NCI-H2196 treated with DMSO at 0.1 percent for 48 hours (cell line): ENCODE measurements at regions not wholly inside any gene's neighbourhood (a gene's known extent, or its start where the extent isn't known, plus 50 kb on each side); places are given as distances from the start of the nearest gene placed in this dataset.
"Not testable (repeated sequence)": the region's sequence is repeated elsewhere in the genome, so short reads cannot be mapped to it uniquely, and the experiment has no call there.

Experiments used
- DNase-seq: peaks from one replicate; lab custom pipeline; 2025; ENCODE audit not compliant: unreplicated experiment; lab: John Stamatoyannopoulos, UW

DNA sequence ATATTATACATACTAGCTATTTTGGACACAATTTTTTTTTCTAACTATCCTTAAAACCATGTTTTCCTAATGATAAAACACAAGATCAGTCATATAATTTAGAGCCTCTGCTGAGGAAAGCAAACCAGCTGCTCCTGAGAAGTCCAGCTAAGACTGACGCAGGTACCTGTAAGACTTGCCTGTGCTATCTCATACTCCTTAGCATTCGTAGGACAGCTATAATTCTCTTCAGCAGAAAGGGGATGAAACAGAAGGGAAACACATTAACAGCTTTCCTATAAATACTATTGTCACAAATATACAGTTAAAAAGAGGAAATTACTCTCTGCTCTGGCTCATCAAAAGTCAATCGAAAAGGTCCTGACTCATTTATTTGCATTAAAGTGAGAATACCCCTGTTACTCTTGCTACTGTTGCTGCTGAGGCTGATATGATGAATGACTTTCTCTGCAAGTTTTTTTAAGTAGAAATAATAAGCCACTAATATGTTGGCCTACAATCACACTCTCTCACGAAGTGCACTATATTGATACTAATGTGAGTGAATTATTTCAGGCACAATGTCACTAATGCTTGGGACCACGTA is 757.1 kb downstream of the KCNT2 start:
- DNase-seq = no peak

DNA sequence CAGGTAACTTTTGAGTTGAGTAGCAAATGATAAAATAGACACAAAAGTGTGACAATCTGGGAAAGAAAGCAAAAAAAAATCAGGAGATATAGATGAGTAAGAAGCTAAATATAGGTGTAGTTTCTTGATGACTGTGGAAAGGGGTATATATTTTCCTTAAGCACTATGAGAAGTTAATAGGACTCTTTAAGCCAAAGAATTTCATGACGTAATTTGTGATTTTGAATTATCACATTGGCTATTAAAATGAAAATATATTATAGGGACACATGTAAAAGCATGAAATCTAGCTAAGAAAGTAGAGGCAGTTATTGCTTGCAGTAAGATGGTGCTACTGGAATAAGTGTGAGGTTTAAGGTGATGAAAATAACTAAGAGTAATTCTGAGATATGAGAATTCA is 759.1 kb downstream of the KCNT2 start:
- no peak for DNase-seq

DNA sequence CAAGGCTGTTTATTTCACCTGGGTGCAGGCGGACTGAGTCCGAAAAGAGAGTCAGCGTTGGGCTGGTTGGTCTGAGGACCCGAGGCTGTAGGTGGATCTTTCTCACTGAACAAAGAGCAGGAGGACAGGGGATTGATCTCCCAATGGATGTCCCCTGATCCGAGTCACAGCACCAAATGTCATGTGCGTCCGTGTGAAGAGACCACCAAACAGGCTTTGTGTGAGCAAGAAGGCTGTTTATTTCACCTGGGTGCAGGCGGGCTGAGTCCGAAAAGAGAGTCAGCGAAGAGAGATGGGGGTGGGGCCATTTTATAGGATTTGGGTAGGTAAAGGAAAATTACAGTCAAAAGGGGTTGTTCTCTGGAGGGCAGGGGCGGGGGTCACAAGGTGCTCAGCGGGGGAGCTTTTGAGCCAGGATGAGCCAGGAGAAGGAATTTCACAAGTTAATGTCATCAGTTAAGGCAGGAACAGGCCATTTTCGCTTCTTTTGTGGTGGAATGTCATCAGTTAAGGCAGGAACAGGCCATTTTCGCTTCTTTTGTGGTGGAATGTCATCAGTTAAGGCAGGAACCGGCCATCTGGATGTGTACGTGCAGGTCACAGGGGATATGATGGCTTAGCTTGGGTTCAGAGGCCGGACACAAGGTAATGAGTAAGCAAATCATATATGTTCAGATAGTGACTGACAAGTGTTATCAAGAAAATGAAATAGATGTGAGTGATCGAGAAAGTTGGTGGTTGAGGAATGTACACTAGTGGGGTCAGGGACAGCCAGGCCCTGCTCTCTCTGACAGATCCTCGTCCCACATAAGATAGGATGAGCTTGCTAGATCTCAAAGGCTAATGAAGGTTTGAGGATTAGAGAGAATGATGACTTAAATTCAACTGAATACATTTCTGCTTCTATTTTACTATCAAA is 760.0 kb downstream of the KCNT2 start:
- DNase-seq = not testable (repeated sequence)

DNA sequence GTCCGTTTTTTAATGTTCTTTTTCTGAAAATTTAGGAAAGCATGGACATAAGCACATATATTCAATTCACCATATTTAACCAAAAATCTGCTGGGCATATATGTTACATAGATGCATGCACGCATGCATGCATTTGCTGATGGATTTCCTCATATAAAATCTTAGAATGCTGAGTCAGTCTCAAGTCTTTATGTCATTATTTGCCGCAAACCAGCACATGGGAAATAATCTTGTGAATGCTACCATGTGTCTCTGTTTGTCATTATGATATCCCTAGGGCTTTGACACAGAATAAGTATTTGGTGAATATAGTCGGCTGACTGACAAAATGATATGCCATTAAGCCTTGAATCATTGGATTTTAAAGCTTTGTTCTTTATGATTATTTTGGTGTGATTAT is 776.5 kb downstream of the KCNT2 start:
- DNase-seq = no peak

DNA sequence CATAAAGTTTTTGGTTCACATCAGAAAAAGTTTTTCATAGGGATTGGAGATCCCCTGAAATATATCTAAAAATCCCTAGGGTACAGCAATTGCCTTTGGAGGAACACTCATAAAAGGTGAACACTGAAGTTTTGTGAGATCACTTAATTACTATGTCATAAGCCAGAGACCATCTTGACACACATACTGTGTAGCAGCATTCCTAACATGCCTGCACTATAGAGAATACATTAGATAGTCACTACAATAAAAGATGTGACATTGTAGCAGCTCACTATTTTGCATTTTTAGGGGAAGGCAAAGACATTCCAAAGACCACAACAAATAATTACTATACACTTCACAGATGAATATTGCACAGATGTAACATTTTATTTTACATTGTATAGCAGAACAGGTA is 779.9 kb downstream of the KCNT2 start:
- no peak for DNase-seq

DNA sequence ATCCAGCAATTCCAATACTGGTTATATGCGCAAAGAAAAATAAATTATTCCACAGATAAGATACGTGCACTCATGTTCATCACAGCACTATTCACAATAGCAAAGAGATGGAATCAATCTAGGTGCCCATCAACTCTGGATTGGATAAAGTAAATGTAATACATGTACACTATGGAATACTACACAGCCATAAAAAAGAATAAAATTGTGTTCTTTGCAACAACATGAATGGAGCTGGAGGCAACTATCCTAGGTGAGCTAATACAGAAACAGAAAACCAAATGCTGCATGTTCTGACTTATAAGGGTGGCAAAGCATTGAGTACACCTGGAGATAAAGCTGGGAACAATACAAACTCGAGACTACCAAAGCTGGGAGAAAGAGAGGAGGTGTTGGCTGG is 787.3 kb downstream of the KCNT2 start:
- DNase-seq = no peak

DNA sequence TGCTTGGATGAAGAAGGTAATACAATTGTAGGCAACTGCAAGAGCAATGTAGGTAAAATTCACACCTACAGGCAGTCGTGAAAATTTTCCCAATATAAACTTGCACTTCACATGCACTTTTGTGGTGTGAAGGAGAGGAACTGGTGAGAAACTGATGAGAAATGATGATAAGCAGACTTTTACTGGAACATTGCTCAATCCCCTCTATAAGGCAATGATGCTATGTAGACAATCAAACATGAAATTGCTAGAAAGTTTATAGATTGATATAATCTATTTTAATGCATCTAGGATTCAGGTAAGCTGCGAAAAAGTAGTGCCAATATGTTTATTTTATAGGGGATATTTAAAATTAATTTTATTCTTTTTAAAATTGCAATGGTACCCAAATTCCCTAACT is 802.2 kb downstream of the KCNT2 start:
- no peak for DNase-seq

DNA sequence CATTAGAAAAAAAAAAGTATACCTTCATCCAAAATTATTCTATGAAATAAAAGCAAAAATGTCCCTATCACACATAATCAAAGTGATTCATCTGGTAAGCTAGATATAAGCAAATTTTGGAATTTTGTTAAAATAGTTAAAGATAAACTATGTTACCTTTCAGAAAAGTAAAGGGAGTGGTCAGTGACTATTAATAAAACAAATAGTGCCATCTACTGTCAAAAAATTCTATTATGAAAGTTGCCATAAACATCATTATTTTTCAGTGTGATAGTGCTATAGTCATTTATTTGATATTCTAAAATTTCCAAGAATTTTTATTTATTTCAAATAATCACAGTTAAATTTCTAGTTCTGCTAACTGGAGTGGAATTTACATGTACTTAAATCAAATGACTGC is 803.7 kb downstream of the KCNT2 start:
- DNase-seq = no peak

DNA sequence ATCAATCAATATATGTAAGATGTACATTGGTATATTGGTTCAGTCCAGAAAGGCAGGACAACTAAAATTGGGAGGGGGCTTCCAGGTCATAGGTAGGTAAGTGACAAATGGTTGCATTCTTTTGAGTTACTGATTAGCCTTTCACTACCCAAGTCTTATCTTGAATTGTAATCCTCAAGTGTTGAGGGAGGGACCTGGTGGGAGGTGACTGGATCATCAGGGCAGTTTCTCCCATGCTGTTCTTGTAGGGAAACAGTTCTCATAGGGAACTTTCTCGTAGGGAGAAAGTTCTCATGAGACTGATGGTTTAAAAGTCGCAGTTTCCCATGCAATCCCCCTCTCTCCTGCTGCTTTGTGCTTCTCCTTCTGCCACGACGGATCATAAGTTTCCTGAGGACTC is 809.2 kb downstream of the KCNT2 start:
- DNase-seq = no peak

DNA sequence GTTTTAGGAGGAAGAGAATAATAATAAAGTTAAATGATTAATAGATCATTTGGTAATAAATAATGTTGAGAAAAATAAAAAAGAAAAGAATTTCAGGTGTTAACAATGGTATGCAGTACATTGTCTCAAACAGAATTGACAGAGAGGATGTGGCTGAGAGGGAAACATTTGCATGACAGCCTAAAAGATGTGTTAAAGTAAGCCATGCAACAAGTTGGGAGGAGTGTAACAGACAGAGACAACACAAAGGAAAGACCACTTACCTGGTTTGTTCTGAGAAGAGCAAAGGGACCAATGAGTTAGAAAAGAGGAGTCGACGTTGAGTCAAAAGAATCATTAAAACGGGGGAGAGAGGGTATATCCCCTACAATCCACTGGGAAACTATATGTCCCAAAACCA is 814.0 kb downstream of the KCNT2 start:
- DNase-seq = no peak

DNA sequence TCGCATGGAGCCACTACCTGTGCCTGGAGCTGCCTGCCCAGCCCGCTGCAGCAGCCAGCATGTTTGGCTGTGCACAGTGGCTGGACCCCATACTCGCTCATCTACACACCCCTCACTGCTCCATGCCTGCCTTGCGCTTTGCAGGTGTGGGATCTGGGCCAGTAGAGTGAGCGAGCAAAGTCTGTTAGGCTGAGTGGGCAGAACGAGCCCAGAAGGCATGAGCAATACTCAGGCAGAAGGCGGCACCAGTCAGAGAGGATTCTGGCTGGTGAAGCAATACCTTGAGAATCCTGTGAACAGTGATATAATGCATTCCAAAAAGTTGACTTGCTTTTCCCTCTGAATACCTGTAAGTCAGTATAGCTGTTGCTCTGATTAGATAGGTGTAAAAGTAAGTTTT is 816.4 kb downstream of the KCNT2 start:
- DNase-seq = no peak

DNA sequence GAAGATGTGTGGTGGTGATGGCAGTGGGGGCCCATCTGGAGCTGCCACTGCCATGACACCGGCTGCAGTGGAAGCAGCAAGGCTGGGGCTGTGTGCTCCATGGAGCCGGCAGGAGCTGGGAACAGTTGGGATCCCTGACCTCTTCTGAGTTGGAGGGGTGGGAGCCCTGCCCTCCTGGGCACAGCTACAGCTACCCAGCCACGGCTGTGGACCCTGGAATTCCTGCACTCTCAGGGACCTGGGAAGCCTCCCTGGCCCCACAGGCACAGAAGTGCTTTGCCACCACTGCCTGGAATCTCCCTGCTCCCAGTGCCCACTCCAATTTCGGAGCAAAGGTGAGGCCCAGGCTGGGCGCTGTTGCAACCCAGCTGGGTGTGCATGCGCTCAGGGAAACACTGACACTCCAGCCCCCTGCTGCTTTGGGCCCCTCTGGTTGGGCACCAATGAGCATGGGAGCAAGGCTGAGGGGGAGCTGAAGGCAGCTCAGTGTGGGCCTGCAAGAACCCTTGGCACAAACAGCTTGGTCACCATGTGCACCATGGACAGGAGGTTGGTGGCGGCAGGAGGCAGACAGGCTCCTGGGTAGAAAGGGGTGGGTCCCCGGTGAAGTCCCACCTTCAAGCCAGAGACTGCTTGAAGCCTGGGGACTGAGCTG is 817.6 kb downstream of the KCNT2 start:
- no peak for DNase-seq

DNA sequence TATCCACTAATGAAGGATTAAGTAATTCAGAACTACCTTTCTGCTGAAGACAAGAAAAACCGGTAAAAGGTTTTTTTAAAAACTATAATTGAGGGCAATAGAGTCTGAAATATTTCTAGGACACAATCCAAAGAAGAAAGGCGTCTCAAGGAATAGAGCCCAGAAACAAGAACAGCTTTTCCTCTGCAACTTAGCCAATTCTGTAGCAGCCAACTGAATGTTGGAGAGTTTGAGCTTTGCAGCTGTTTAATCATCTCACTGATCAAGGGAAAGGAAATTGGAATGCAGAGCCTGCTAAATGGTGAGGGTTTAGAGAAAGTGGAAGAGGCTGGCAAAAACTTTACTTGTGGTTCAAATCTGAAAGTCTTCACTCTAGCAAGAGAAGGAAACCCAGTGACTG is 818.9 kb downstream of the KCNT2 start:
- no peak for DNase-seq

DNA sequence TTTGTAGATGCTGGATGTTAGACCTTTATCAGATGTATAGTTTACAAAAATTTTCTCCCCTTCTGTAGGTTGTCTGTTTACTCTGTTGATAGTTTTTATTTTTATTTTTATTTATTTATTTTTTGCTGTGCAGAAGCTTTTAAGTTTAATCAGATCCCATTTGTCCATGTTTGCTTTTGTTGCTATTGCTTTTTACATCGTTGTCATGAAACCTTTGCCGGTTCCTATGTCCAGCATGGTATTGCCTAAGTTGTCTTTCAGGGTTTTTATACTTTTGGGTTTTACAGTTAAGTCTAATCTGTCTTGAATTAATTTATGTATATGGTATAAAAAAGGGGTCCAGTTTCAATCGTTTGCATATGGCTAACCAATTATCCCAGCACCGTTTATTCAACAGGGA is 819.5 kb downstream of the KCNT2 start:
- no peak for DNase-seq

DNA sequence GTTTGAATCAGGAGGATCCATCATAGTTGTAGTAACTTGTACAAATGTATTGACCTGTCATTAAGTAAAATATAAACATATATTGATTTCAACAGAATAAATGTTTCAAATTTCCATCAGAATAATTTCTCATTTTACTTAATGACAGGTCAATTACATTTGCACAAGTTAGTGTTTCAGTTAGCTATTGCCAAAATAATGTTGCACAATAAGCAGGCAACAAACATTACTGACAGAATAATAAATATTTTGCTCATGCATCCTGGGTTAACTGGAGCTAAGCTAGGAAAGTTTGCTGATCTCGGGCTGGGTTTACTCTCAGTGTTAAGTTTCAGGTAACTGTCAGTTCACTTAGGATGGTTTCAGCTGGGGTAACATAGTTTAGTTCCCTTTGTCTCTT is 822.4 kb downstream of the KCNT2 start:
- no peak for DNase-seq

DNA sequence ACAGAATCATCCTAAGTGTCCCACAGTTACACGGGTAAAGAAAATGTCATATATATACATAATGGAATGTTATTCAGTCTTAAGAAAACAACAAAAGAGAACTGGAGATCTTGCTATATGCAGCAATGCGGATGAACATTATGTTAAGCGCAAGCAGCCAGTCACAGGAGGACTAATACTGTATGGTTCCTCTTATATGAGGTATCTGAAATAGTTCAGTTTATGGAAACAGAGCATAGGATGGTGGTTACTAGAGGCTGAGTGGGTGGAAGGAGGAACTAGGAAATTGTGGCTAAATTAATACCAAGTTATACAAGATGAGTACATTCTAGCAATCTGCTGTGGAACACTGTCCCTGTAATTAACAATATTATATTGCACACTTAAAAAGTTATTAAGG is 834.3 kb downstream of the KCNT2 start:
- no peak for DNase-seq

DNA sequence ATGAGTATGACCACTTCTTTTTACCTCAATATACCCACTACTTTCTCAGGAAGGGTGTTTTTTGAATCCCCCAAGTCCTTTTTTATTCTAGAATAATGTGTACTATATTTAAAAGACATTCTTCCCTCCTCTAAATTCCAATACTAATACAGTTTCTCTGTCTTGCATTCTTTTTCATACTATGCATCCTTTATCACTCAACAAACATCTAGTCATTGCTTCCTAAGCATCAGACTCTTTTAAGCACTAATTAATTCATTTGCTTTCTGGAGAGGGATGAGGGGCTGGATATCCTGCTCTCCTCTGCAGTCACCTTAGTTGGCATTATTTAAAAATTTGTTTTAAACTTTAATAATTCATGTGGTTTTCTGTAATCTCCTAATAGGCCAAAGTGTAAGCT is 838.8 kb downstream of the KCNT2 start:
- DNase-seq = no peak

DNA sequence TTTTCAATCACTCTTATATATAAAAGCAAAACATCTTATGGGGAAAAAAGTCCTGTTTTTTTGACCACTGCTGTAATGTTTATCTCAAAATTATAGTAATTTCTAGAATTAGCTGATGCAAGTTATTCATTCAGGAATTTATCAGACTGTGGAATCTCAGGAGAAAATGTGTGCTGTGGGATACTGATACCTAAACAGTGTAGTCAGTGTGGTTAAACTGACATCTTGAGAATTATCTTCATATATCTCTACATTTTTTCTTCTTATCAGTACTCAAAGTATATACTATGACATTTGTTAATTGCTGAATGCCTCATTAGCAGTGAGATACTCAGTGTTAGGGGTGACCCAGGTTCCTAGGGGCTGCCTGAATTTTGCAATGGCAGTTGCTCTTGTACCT is 839.3 kb downstream of the KCNT2 start:
- no peak for DNase-seq

DNA sequence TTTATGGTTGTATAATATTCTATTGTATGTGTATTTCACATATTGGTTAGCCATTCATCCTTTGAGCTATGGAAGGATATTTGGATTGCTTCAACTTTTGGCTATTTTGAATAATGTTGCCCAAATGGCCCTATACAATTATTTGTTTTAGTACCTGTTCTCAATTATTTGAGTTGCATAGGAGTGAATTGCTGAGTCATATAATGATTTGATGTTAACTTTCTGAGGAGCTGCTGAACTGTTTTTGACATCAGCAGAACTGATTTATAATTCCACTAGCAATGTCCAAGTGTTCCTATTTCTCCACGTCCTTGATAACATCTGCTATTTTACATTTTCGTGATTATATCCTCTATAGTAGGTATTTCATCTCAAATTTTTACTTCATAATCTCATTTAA is 839.9 kb downstream of the KCNT2 start:
- DNase-seq = no peak

DNA sequence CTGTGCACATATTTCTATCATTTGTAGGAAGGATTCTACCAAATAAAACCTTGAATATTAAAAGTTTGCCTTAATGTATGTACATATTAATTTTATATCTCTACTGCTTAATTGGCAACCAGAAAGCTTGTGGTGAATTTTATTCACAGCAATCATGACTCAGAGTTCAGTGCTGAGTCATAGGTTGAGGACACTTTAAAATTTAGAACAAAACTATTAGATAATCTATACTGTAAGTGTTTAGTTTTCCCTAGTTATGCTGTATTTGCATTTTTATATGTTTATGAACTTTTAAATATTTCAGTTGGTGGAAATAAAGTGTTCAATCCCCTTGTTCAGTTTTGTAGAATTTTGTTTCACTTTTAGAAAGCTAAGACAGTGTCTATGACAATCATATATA is 841.5 kb downstream of the KCNT2 start:
- DNase-seq = no peak

DNA sequence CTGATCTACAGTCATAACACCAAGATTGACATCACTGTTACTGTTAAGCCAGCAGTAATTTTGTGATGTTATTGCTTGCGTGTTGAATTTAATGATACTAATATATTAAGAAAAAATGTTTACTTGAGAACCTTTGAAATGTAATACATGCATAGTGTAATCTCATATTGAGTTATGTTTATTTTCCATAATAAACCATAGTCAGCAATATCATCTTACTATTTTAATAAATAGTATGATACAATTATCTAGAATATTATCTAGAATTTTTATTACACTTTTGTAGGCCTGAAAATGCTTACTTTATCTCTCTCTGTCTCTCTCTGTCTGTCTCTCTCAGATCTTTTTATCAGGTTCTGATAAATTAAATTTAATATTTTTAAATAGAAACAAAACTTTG is 843.1 kb downstream of the KCNT2 start:
- no peak for DNase-seq

DNA sequence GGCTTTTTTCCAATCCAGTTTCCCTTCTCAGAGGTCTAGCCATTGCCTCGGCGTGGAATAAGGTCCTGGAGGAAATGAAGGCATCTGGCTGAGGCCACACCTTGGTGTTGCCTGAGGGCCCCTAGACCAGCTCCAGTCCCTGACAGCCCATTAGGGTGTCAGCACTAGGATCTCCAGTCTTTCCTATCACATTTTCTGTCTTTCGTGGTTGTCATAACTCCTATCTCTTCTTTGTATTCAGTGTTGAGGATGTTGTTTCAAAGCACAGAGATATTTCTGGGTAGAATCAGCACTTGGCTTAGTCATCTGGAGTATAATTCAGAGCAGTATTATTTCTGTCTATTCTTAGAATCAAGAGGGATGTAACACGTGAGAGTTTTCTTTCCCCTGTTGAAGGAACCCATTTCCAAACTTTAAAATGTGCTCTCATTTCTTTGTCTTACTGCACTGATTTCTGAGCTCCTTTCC is 844.3 kb downstream of the KCNT2 start:
- no peak for DNase-seq
